ENCODE measurements at regions not wholly inside any gene's neighbourhood (a gene's known extent, or its start where the extent isn't known, plus 50 kb on each side); places are given as distances from the start of the nearest gene placed in this dataset.

DNA sequence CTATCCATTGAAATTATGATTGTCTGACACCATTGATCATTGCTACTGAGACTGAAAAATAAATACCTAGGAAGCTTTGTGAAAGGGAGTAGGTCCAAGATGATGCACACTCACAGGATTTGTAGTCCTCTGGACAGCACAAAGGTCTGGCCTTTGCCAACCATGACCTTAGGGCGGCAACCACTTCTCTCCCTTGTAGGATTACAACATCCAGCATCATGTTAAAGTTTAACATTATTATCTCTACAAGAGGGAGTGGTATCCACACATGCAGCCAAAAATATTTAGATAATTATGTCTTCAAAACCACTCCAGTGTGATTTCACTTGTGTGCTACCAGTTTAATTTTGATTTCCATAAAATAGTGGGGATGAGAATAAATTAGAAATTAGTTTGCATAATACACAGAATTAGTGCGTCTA, 51.1 kb upstream of the NHSL1 start:
- TF ChIP-seq, protein P1, sequence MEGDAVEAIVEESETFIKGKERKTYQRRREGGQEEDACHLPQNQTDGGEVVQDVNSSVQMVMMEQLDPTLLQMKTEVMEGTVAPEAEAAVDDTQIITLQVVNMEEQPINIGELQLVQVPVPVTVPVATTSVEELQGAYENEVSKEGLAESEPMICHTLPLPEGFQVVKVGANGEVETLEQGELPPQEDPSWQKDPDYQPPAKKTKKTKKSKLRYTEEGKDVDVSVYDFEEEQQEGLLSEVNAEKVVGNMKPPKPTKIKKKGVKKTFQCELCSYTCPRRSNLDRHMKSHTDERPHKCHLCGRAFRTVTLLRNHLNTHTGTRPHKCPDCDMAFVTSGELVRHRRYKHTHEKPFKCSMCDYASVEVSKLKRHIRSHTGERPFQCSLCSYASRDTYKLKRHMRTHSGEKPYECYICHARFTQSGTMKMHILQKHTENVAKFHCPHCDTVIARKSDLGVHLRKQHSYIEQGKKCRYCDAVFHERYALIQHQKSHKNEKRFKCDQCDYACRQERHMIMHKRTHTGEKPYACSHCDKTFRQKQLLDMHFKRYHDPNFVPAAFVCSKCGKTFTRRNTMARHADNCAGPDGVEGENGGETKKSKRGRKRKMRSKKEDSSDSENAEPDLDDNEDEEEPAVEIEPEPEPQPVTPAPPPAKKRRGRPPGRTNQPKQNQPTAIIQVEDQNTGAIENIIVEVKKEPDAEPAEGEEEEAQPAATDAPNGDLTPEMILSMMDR (conservative IDR thresholded peaks at IDR 0.05; ENCODE audit: low read depth, low read length): no peak
- no peak for TF ChIP-seq EZH2 (IDR thresholded peaks at IDR 0.05; ENCODE audit: borderline replicate concordance, low read depth, low read length, poor library complexity, severe bottlenecking)

Data from A673 (cell line).